K562 (cell line): ENCODE measurements at regions not wholly inside any gene's neighbourhood (a gene's known extent, or its start where the extent isn't known, plus 50 kb on each side); places are given as distances from the start of the nearest gene placed in this dataset.

Experiments
- CTCF ChIP-seq, 3 experiments: IDR thresholded peaks in 2 of 3; conservative IDR thresholded peaks in 1 of 3; 2 replicates each; pipeline ENCODE4 v1.5.1; 2011 to 2012; ENCODE audit warnings: low read length in 3 of 3, mild to moderate bottlenecking in 3 of 3, control low read depth in 2 of 3, improper control_type of control experiment in 1 of 3, inconsistent platforms in 1 of 3, low read depth in 1 of 3, mixed read lengths in 1 of 3, moderate library complexity in 1 of 3; ENCODE audit not compliant: insufficient read depth in 2 of 3
- FOXJ3 ChIP-seq: sonication (generic); formaldehyde crosslinking; IDR thresholded peaks from 2 replicates; pipeline ENCODE4 v1.4.0; 2020; ENCODE audit warnings: mild to moderate bottlenecking, missing genetic modification reagents
- POLR2A ChIP-seq: fragments of 450-650 bp; conservative IDR thresholded peaks from 2 replicates; pipeline ENCODE4 v1.6.1; 2016
- SIX5 ChIP-seq, 2 experiments: IDR thresholded peaks; 2 replicates each; pipeline ENCODE4 v1.6.1; 2011; ENCODE audit warnings: low read length in 2 of 2, borderline replicate concordance in 1 of 2, low read depth in 1 of 2, mild to moderate bottlenecking in 1 of 2, moderate library complexity in 1 of 2; ENCODE audit not compliant: insufficient read depth in 1 of 2
- TARDBP ChIP-seq: fragments of 450-650 bp; IDR thresholded peaks from 2 replicates; pipeline ENCODE4 v1.6.1; 2016
- ZNF398 ChIP-seq: fragments of 250-450 bp; sonication (Bioruptor Pico); IDR thresholded peaks from 2 replicates; pipeline ENCODE4 v1.8.0; 2021; ENCODE audit warnings: moderate library complexity, mild to moderate bottlenecking, inconsistent platforms

- TF ChIP-seq CTCF (IDR thresholded peaks at IDR 0.05 in 2 of 3, conservative IDR thresholded peaks at IDR 0.05 in 1 of 3; ENCODE audit: insufficient read depth in 2 of 3, low read depth in 1 of 3, low read length in 3 of 3) (no peak), ZNF398 (CRISPR knock-in tag) (no peak), FOXJ3 (no peak), TARDBP (no peak), SIX5 (IDR thresholded peaks at IDR 0.05; ENCODE audit: borderline replicate concordance in 1 of 2, insufficient read depth in 1 of 2, low read depth in 1 of 2, low read length in 2 of 2) (no peak), POLR2A (no peak)
Observed at GRCh38 chr4:180636696-180637404, 1606.4 kb upstream of the TENM3 start.
